ENCODE measurements at regions not wholly inside any gene's neighbourhood (a gene's known extent, or its start where the extent isn't known, plus 50 kb on each side); places are given as distances from the start of the nearest gene placed in this dataset.

GRCh38 chr13:107812014-107812412 is 403.3 kb downstream of the LIG4 start:
- ATAC-seq (no peak), DNase-seq (ENCODE audit: low read depth, low spot score) (no peak)
- intact Hi-C loops (cut with micrococcal nuclease), result no loop called here
- CTCF ChIA-PET, result no interaction called here
- Histone ChIP-seq H3K79me2 (ENCODE audit: insufficient read depth, low read length) (no peaks in the 10 kb centered on the region), H2AFZ (ENCODE audit: low read depth, low read length, poor library complexity, severe bottlenecking) (no peak overlapping the region), H3K4me2 (ENCODE audit: low read length) (no peak overlapping the region), H3K9me3 (ENCODE audit: control insufficient read depth in 1 of 2, insufficient read depth in 1 of 2, low read depth in 1 of 2, low read length in 2 of 2) (peaks cover 10 to 35% of the 10 kb centered on the region in 2 experiments; a peak in 2 of 4 replicates), H3K27ac (ENCODE audit: low read depth, low read length) (no peak overlapping the region), H3K4me1 (ENCODE audit: control insufficient read depth in 1 of 2, insufficient read depth in 2 of 2, low read length in 2 of 2) (no peaks in the 10 kb centered on the region), H3K36me3 (ENCODE audit: control insufficient read depth in 1 of 2, insufficient read depth in 2 of 2, low read length in 2 of 2) (no peaks in the 10 kb centered on the region), H3K27me3 (ENCODE audit: insufficient read depth, low read length) (no peaks in the 10 kb centered on the region), H3K9me2 (ENCODE audit: insufficient read depth) (no peaks in the 10 kb centered on the region), H4K20me1 (ENCODE audit: insufficient read depth) (no peaks in the 10 kb centered on the region), H3K9ac (ENCODE audit: low read length) (no peak overlapping the region), H3K4me3 (replicated peaks in 1 of 2; ENCODE audit: low read depth in 1 of 2, low read length in 2 of 2) (no peak overlapping the region)
- POLR2A ChIA-PET, result no interaction called here
- TF ChIP-seq SIN3A (IDR thresholded peaks at IDR 0.05; ENCODE audit: low read depth), result no peak
- no peak for TF ChIP-seq ZBTB33 (IDR thresholded peaks at IDR 0.05; ENCODE audit: extremely low read depth, insufficient replicate concordance, low read length)
- no peak for TF ChIP-seq ATF3 (IDR thresholded peaks at IDR 0.05)
- no peak for TF ChIP-seq ZNF274 (IDR thresholded peaks at IDR 0.05; ENCODE audit: low read depth, low read length)
- TF ChIP-seq EZH2 (IDR thresholded peaks at IDR 0.05), result no peak
- no peak for TF ChIP-seq MAX (IDR thresholded peaks at IDR 0.05)
- BruUV-seq (replicated peaks), result no TSS peak
- RAD21 ChIA-PET (ENCODE audit: low non-redundant PET in 1 of 2, low total read pairs in 2 of 2, uncharacterized antibody in 2 of 2, unreplicated experiment in 2 of 2), result no interaction called here
